Fibroblast of pulmonary artery (primary cell): ENCODE measurements at regions not wholly inside any gene's neighbourhood (a gene's known extent, or its start where the extent isn't known, plus 50 kb on each side); places are given as distances from the start of the nearest gene placed in this dataset.

Experiments
- DNase-seq: peaks from one replicate; pipeline ENCODE4 v3.0.0-alpha.2; 2010; ENCODE audit warnings: low read depth
- H3K4me3 ChIP-seq: replicated peaks from 2 replicates; pipeline ENCODE4 v1.5.1; 2011; ENCODE audit warnings: low read depth, mild to moderate bottlenecking, control low read depth, low read length, moderate library complexity
- TF ChIP-seq, protein P1 (sequence below): IDR thresholded peaks from 2 replicates; pipeline ENCODE4 v1.5.1; 2011; ENCODE audit warnings: mild to moderate bottlenecking, control low read depth, low read length, inconsistent platforms; ENCODE audit errors: missing control alignments

DNA sequence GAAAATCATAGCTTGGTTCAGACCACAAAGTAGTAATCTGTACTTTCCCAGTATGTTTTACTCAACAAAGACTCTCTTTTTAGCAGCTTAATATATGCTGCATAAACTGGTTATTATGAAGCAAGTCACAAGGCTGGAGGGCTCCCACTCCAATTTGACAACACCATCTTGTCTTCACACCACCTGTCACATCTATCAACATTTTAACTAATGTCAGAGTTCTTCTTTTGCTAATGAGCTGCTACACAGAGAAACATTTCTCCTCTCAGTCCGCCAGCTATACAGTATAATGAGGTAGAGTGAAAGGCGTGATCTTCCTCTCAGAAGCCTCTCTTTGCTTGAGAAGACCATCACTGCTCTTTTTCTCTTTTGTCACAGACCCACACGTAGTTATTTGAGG, 230.1 kb downstream of the BARHL2 start:
- DNase-seq = no peak
- TF ChIP-seq, protein P1, sequence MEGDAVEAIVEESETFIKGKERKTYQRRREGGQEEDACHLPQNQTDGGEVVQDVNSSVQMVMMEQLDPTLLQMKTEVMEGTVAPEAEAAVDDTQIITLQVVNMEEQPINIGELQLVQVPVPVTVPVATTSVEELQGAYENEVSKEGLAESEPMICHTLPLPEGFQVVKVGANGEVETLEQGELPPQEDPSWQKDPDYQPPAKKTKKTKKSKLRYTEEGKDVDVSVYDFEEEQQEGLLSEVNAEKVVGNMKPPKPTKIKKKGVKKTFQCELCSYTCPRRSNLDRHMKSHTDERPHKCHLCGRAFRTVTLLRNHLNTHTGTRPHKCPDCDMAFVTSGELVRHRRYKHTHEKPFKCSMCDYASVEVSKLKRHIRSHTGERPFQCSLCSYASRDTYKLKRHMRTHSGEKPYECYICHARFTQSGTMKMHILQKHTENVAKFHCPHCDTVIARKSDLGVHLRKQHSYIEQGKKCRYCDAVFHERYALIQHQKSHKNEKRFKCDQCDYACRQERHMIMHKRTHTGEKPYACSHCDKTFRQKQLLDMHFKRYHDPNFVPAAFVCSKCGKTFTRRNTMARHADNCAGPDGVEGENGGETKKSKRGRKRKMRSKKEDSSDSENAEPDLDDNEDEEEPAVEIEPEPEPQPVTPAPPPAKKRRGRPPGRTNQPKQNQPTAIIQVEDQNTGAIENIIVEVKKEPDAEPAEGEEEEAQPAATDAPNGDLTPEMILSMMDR = no peak
- no peak overlapping the region for H3K4me3 ChIP-seq

DNA sequence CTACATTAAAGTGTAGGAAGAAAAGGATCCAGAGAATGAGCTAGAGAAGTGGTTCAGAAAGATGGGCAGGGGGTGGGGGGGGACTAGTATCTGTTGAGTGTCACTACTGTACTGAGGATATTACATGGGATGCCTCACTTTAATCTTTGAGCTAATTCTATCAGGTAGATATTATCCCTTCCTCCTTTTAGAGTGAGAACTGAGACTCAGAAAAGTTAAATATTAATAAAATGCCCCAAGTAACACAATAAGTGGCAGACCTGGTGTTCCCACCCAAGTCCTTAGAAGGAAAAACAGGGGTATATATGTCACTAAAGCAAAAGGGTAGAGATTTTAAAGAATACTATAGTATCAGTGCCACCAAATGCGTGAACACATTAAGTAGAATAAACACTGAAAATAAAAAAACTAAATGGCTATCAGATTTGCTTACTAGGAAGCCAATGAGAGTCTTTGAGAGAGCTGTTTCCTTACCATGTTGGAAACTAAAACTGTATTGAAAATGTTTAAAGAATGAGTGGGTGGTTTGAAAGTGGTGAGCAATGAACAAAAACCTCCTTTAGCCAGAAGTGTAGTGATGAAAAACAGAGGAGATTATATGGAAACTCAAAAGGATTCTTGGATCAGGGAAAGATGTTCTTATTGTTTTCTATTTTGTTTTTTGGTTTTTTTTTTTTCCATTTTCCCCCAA, 230.8 kb downstream of the BARHL2 start:
- TF ChIP-seq, protein P1 = no peak
- DNase-seq = no peak
- no peak overlapping the region for H3K4me3 ChIP-seq

- no peak for DNase-seq
- no peak overlapping the region for H3K4me3 ChIP-seq
- TF ChIP-seq, protein P1 = no peak
Observed at GRCh38 chr1:90480271-90480835, 236.7 kb downstream of the BARHL2 start.

DNA sequence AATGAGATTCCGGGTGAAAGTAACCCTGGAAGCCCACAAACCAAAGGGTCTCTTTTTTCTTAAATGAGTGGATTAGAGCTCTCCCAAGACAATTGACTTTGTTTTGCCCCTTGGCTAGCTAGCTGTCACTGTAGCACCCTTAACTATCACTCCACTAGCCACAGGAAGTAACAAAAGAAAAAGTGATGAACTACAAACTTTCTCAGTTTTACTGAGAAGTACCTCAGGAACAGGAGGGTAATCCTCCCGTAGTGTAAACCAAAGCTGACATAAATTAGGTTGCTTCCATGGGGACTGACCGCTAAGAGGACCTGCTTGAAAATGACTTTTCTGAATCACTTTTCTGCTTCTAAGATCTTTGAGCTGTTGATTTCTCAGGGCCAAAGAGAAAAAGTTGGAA, 240.1 kb downstream of the BARHL2 start:
- no peak overlapping the region for H3K4me3 ChIP-seq
- DNase-seq = no peak
- TF ChIP-seq, protein P1 = no peak

GRCh38 chr1:90476411-90476810, 240.7 kb downstream of the BARHL2 start:
- no peak for DNase-seq
- no peak overlapping the region for H3K4me3 ChIP-seq
- TF ChIP-seq, protein P1 = no peak

DNA sequence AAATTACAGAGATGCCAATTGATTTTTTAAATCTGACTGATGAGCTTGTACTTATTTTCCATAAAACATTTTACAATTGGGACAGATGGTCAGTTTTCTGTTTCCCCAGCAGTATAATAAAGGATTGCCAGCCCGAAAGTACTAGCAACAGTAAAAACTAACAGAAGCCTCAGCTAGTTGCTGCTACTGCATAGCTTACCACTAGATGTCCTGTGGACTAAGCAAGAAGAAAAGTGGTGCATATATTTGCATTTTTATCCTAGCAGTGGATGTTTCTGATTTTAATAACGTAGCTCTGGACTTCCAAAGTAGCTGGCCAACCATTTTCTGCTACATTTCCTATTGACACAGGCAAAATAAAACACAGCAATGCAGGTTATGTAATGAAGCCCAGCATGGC, 241.5 kb downstream of the BARHL2 start:
- TF ChIP-seq, protein P1 = peak; percentile 17
- no peak overlapping the region for H3K4me3 ChIP-seq
- DNase-seq = no peak

DNA sequence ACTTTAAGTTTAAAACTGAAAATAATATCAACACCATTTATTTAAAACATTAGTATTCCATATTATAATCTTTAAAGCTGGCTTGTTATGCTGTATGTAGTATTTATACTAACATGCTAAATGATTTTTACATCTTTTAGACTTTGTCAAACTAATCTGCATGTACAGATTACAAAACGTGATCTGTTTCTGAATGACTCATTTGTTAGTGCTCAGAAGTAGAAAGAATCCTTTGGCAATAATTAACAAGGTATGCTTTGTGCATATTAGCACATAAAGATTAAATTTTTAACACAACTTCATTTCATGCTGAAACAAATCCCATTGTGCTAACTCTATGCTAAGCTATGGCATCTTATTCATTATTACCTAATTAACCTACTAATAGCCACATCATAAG, 242.4 kb downstream of the BARHL2 start:
- no peak for DNase-seq
- no peak overlapping the region for H3K4me3 ChIP-seq
- TF ChIP-seq, protein P1 = no peak
